Thyroid gland (tissue), 4 donors: ENCODE measurements at regions not wholly inside any gene's neighbourhood (a gene's known extent, or its start where the extent isn't known, plus 50 kb on each side); places are given as distances from the start of the nearest gene placed in this dataset.

ENCODE experiments used
- DNase-seq, 2 donors: peaks; one replicate each; pipeline ENCODE4 v3.0.0-alpha.2; 2019
- H3K27ac ChIP-seq, 3 donors: fragments of 200-600 bp; sonication (generic); 1 replicate in 2 of 3; 2 replicates in 1 of 3; pipeline ENCODE4 v1.5.1; 2016 to 2019; ENCODE audit warnings: mild to moderate bottlenecking in 1 of 3, moderate library complexity in 1 of 3
- H3K27me3 ChIP-seq: fragments of 200-600 bp; sonication (generic); one replicate; pipeline ENCODE4 v1.5.1; 2019
- H3K36me3 ChIP-seq, 2 donors: fragments of 200-600 bp; sonication (generic); one replicate each; pipeline ENCODE4 v1.5.1; 2016 to 2019
- H3K4me1 ChIP-seq, 2 donors: fragments of 200-600 bp; sonication (generic); one replicate each; pipeline ENCODE4 v1.5.1; 2017 to 2019
- H3K4me3 ChIP-seq, 3 donors: fragments of 200-600 bp; sonication (generic); replicated peaks in 1 of 3; 1 replicate in 2 of 3; 2 replicates in 1 of 3; pipeline ENCODE4 v1.5.1; 2016; ENCODE audit warnings: mild to moderate bottlenecking in 1 of 3
- H3K9me3 ChIP-seq: fragments of 200-600 bp; sonication (generic); one replicate; pipeline ENCODE4 v1.5.1; 2017
- POLR2A ChIP-seq, 2 donors: fragments of 450-650 bp; IDR thresholded peaks; one replicate each; pipeline ENCODE4 v1.6.1; 2017; ENCODE audit warnings: antibody characterized with exemption in 2 of 2, mild to moderate bottlenecking in 2 of 2, moderate library complexity in 1 of 2
- WGBS, 2 donors: methylation state at CpG; one replicate each; pipeline ENCODE4 v1.1.5; 2017; 5-methylcytosine and 5-hydroxymethylcytosine counted together
- intact Hi-C: fragments of 100-400 bp; cut with DNase I; formaldehyde crosslinking; loops from one replicate; pipeline ENCODE4 v1.15.1; 2023
- TF ChIP-seq, protein P1 (sequence below), 6 experiments: fragments of 200-600 bp in 3 of 6; fragments of 450-650 bp in 3 of 6; sonication (generic) in 3 of 6; IDR thresholded peaks; one replicate each; pipeline ENCODE4 v1.5.1; 2016 to 2019; ENCODE audit warnings: antibody characterized with exemption in 6 of 6, mild to moderate bottlenecking in 2 of 6, inconsistent platforms in 1 of 6, moderate library complexity in 1 of 6

DNA sequence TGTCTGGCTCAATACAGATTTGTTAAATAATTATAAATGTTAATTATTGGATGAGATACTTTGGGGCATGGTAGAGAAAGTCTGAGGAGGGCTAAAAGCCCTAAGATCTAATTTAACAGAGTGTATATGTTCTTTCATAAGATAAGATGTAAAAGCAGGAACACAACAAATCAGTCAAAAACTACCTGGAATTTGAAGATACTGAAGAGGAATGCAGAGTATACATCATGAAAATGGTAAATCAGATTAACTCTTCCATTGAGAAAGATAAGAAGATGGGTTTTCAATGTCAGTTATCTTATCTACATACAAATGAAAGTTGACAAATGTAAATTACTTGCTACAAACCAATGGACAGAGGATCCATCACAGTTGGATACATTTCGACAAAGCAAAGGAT is 107.3 kb upstream of the NFIB start:
- H3K4me3 ChIP-seq = no peak overlapping the region
- H3K4me1 ChIP-seq = peaks cover 12 to 16% of the 10 kb centered on the region in 2 donors
- H3K9me3 ChIP-seq = no peaks in the 10 kb centered on the region
- DNase-seq = no peak
- H3K27ac ChIP-seq = no peak overlapping the region
- 89 to 92% methylated on average over 1 of the region's 1 CpG for WGBS, 2 donors
- TF ChIP-seq POLR2A (IDR thresholded peaks at IDR 0.05) = no peak
- TF ChIP-seq, protein P1, sequence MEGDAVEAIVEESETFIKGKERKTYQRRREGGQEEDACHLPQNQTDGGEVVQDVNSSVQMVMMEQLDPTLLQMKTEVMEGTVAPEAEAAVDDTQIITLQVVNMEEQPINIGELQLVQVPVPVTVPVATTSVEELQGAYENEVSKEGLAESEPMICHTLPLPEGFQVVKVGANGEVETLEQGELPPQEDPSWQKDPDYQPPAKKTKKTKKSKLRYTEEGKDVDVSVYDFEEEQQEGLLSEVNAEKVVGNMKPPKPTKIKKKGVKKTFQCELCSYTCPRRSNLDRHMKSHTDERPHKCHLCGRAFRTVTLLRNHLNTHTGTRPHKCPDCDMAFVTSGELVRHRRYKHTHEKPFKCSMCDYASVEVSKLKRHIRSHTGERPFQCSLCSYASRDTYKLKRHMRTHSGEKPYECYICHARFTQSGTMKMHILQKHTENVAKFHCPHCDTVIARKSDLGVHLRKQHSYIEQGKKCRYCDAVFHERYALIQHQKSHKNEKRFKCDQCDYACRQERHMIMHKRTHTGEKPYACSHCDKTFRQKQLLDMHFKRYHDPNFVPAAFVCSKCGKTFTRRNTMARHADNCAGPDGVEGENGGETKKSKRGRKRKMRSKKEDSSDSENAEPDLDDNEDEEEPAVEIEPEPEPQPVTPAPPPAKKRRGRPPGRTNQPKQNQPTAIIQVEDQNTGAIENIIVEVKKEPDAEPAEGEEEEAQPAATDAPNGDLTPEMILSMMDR (IDR thresholded peaks at IDR 0.05) = no peak
- intact Hi-C loops = no loop called here
- no peaks in the 10 kb centered on the region for H3K36me3 ChIP-seq
- no peaks in the 10 kb centered on the region for H3K27me3 ChIP-seq

DNA sequence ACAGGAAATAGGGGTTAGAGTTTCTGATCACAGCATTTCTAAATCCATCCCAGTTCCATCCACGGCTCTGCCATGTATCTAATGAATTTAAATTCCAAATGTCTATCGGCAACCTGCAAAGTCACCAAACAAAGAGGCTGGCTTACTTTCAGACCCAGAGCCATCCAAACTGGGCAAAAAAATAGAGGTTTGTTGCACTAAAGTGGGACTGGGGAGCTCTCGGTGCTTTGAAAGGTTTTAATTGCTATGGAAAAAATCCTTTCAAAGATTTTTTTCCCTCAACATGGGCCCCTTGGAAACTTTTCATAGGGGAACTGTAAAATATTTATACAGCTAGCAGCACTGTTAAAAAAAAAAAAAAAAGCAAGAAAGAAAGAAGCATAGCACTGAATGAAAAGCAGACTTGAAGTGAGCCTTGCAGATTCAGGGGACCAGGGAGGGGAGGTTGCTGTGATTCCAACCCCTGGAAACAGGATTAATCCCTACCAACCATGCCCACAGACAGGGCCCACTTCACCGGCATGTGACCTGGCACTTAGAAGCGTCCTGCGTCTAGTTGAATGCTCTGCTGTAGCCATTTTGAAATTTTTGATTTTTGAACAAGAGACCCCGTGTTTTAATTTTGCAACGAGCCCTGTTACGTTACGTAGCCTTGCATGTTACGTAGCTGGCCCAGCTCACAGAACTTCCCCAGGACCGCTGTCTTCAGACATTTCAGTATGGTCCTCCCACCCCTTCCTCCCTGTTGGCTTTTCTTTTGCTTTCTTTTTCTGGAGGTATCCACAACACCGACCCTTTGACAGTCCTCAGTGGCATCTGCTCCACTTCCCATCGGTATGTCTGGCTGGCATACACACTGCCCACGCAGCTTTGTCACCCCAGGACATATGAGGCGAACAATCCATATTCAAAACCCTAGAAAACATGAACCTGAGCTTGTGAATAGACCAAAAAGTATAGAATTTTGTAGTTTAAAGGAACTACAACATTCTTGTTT is 105.3 kb upstream of the NFIB start:
- no peak for TF ChIP-seq POLR2A (IDR thresholded peaks at IDR 0.05)
- TF ChIP-seq, protein P1 (IDR thresholded peaks at IDR 0.05) = no peak
- Histone ChIP-seq H3K4me3 (no peak overlapping the region), H3K36me3 (no peaks in the 10 kb centered on the region), H3K27ac (no peak overlapping the region), H3K27me3 (no peaks in the 10 kb centered on the region), H3K4me1 (peaks cover 2 to 6% of the 10 kb centered on the region in 2 donors), H3K9me3 (no peaks in the 10 kb centered on the region)
- intact Hi-C loops = loop anchor here (10.0 kb wide), 1 partner anchor 974 kb away; no protein-coding TSS in a partner anchor
- 81 to 84% methylated on average over 16 of the region's 16 CpGs for WGBS, 2 donors
- DNase-seq = no peak

DNA sequence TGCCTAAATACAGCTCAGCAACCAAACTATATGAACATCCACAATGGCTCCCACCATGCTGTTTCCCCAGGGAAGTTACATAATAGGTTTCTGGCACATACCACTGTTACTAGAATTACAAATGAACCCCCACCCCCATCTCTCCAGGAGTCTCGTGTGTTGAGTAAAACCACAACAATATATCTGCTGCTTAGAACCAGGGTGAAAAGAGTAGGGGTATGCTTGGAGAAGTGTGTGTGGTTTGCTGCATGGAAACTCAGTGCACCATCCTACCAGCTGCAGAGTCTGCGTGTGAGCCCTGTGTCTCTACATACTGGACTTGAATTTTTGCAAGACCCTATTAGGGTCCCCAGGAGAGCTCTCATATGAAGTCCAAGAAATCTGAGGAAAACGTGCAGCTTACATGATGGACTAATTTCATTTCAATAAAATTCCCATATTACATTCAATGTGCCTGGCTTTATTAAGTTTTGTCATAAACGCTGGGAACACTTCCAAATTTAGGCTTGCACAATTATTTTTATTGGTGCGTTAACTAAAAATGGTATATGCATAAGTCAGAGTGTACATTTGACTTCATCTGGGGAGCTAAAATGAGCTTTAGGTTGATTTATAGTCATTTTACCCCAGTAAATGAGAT is 104.5 kb upstream of the NFIB start:
- DNase-seq = no peak
- no peaks in the 10 kb centered on the region for H3K27me3 ChIP-seq
- H3K9me3 ChIP-seq = no peaks in the 10 kb centered on the region
- H3K4me3 ChIP-seq = no peak overlapping the region
- H3K4me1 ChIP-seq = no peaks in the 10 kb centered on the region
- H3K36me3 ChIP-seq = no peaks in the 10 kb centered on the region
- no peak overlapping the region for H3K27ac ChIP-seq
- WGBS, 2 donors = 72 to 75% methylated on average over 5 of the region's 5 CpGs
- intact Hi-C loops = loop anchor here (10.0 kb wide), 1 partner anchor 974 kb away; no protein-coding TSS in a partner anchor
- TF ChIP-seq POLR2A (IDR thresholded peaks at IDR 0.05) = no peak
- TF ChIP-seq, protein P1 (IDR thresholded peaks at IDR 0.05) = no peak

DNA sequence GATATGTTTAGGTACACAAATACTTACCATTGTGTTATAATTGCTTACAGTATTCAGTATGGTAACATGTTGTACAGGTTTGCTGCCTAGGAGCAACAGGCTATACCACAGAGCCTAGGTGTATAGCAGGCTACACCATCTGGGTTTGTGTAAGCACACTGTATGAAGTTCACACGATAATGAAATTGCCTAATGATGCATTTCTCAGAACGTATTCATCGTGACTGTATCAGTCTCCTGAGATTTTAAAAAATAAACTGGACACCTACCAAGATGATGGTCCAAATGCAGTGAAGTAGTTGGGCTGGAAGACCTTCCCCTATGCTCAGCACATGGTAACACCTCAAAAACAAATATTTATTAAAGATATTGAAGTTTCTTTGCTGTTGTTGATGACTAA is 103.3 kb upstream of the NFIB start:
- 77 to 95% methylated on average over 3 of the region's 3 CpGs for WGBS, 2 donors

More for the DNA sequence above, 103.3 kb upstream of the NFIB start:
- Histone ChIP-seq H3K9me3 (no peaks in the 10 kb centered on the region), H3K36me3 (no peaks in the 10 kb centered on the region), H3K4me3 (no peak overlapping the region), H3K4me1 (peaks cover 9 to 10% of the 10 kb centered on the region in 2 donors), H3K27ac (no peak overlapping the region), H3K27me3 (no peaks in the 10 kb centered on the region)
- intact Hi-C loops = loop anchor here (10.0 kb wide), 1 partner anchor 972 kb away; no protein-coding TSS in a partner anchor
- DNase-seq = no peak
- TF ChIP-seq POLR2A (IDR thresholded peaks at IDR 0.05) = no peak
- TF ChIP-seq, protein P1 (IDR thresholded peaks at IDR 0.05) = no peak
